Liver (tissue), 8 donors: ENCODE measurements at regions not wholly inside any gene's neighbourhood (a gene's known extent, or its start where the extent isn't known, plus 50 kb on each side); places are given as distances from the start of the nearest gene placed in this dataset.

Experiments used
- DNase-seq: peaks from one replicate; pipeline ENCODE4 v3.0.0-alpha.2; 2017; ENCODE audit warnings: low spot score
- H3K27ac ChIP-seq, 2 donors: one replicate each; pipeline ENCODE4 v1.7.0; 2013; ENCODE audit warnings: inconsistent platforms in 2 of 2, low read length in 2 of 2, control low read depth in 1 of 2, low read depth in 1 of 2, mild to moderate bottlenecking in 1 of 2
- H3K27me3 ChIP-seq, 4 donors: one replicate each; pipeline versions ENCODE4 v1.6.1 to v1.7.0; 2013; ENCODE audit warnings: low read length in 3 of 4, inconsistent platforms in 1 of 4, mild to moderate bottlenecking in 1 of 4, moderate library complexity in 1 of 4; ENCODE audit not compliant: control insufficient read depth in 4 of 4, insufficient read depth in 4 of 4
- H3K36me3 ChIP-seq, 4 donors: one replicate each; pipeline versions ENCODE4 v1.6.1 to v1.7.0; 2013; ENCODE audit warnings: low read length in 3 of 4, mild to moderate bottlenecking in 3 of 4, low read depth in 1 of 4, moderate library complexity in 1 of 4; ENCODE audit not compliant: control insufficient read depth in 4 of 4, insufficient read depth in 3 of 4
- H3K4me1 ChIP-seq, 4 donors: one replicate each; pipeline versions ENCODE4 v1.6.1 to v1.7.0; 2013; ENCODE audit warnings: low read length in 3 of 4, mild to moderate bottlenecking in 3 of 4, moderate library complexity in 1 of 4; ENCODE audit not compliant: control insufficient read depth in 4 of 4, insufficient read depth in 4 of 4
- H3K4me3 ChIP-seq, 3 donors: one replicate each; pipeline versions ENCODE4 v1.6.1 to v1.7.0; 2013; ENCODE audit warnings: low read length in 3 of 3, control low read depth in 1 of 3, low read depth in 1 of 3, mild to moderate bottlenecking in 1 of 3
- H3K9ac ChIP-seq, 2 donors: one replicate each; pipeline ENCODE4 v1.7.0; 2013; ENCODE audit warnings: low read length in 2 of 2, mild to moderate bottlenecking in 2 of 2, moderate library complexity in 2 of 2, control low read depth in 1 of 2, low read depth in 1 of 2
- H3K9me3 ChIP-seq, 4 donors: one replicate each; pipeline versions ENCODE4 v1.6.1 to v1.7.0; 2013; ENCODE audit warnings: low read length in 3 of 4; ENCODE audit not compliant: control insufficient read depth in 4 of 4
- ATF3 ChIP-seq: IDR thresholded peaks from 2 replicates; pipeline ENCODE4 v1.6.1; 2016; ENCODE audit warnings: antibody characterized with exemption
- CTCF ChIP-seq: fragments of 150-350 bp; IDR thresholded peaks from 2 replicates; pipeline ENCODE4 v1.5.1; 2017; ENCODE audit warnings: improper control_type of control experiment, low read depth, low read length; ENCODE audit not compliant: missing input control
- EGR1 ChIP-seq, 2 donors: IDR thresholded peaks; 2 replicates each; pipeline ENCODE4 v1.6.1; 2016 to 2018; ENCODE audit warnings: antibody characterized with exemption in 2 of 2, low read depth in 2 of 2
- FOXA1 ChIP-seq: IDR thresholded peaks from 2 replicates; pipeline ENCODE4 v1.6.1; 2016; ENCODE audit warnings: antibody characterized with exemption
- GABPA ChIP-seq, 2 donors: IDR thresholded peaks in 1 of 2; conservative IDR thresholded peaks in 1 of 2; 2 replicates each; pipeline ENCODE4 v1.6.1; 2016; ENCODE audit warnings: antibody characterized with exemption in 2 of 2, mild to moderate bottlenecking in 1 of 2, moderate library complexity in 1 of 2
- HNF4A ChIP-seq, 2 donors: conservative IDR thresholded peaks; 2 replicates each; pipeline ENCODE4 v1.6.1; 2016; ENCODE audit warnings: antibody characterized with exemption in 2 of 2, mild to moderate bottlenecking in 2 of 2
- HNF4G ChIP-seq: IDR thresholded peaks from 2 replicates; pipeline ENCODE4 v1.6.1; 2016; ENCODE audit warnings: antibody characterized with exemption
- JUND ChIP-seq, 2 donors: IDR thresholded peaks; 2 replicates each; pipeline ENCODE4 v1.6.1; 2016; ENCODE audit warnings: antibody characterized with exemption in 2 of 2
- MAX ChIP-seq: IDR thresholded peaks from 2 replicates; pipeline ENCODE4 v1.6.1; 2016; ENCODE audit warnings: antibody characterized with exemption
- NR2F2 ChIP-seq: IDR thresholded peaks from 2 replicates; pipeline ENCODE4 v1.6.1; 2016; ENCODE audit warnings: antibody characterized with exemption
- REST ChIP-seq: IDR thresholded peaks from 2 replicates; pipeline ENCODE4 v1.6.1; 2016; ENCODE audit warnings: antibody characterized with exemption, mild to moderate bottlenecking
- RXRA ChIP-seq, 2 donors: IDR thresholded peaks; 2 replicates each; pipeline ENCODE4 v1.6.1; 2017 to 2018; ENCODE audit warnings: antibody characterized with exemption in 2 of 2, mild to moderate bottlenecking in 1 of 2
- SP1 ChIP-seq: IDR thresholded peaks from 2 replicates; pipeline ENCODE4 v1.6.1; 2018; ENCODE audit warnings: antibody characterized with exemption, mild to moderate bottlenecking
- YY1 ChIP-seq: IDR thresholded peaks from 2 replicates; pipeline ENCODE4 v1.6.1; 2016; ENCODE audit warnings: antibody characterized with exemption, mild to moderate bottlenecking
- ZBTB33 ChIP-seq: IDR thresholded peaks from 2 replicates; pipeline ENCODE4 v1.6.1; 2016; ENCODE audit warnings: antibody characterized with exemption
- WGBS: extraction: QIAGEN DNeasy Blood & Tissue Kit; methylation state at CpG from one replicate; pipeline ENCODE4 v1.1.7; 2013; 5-methylcytosine and 5-hydroxymethylcytosine counted together
- donor health status: healthy.
- donor health status: healthy.
- donor health status: healthy.
- donor health status: healthy.
- donor health status: healthy.

GRCh38 chr2:12847694-12848575, 131.2 kb downstream of the TRIB2 start:
- no peak for TF ChIP-seq JUND (IDR thresholded peaks at IDR 0.05)
- TF ChIP-seq HNF4G = no peak
- TF ChIP-seq REST = no peak
- TF ChIP-seq ATF3 = no peak
- no peak for TF ChIP-seq YY1
- TF ChIP-seq EGR1 (IDR thresholded peaks at IDR 0.05; ENCODE audit: low read depth in 2 of 2) = no peak
- TF ChIP-seq GABPA (IDR thresholded peaks at IDR 0.05 in 1 of 2, conservative IDR thresholded peaks at IDR 0.05 in 1 of 2) = no peak
- no peak for TF ChIP-seq SP1
- no peak for TF ChIP-seq CTCF
- TF ChIP-seq MAX = no peak
- no peak for TF ChIP-seq ZBTB33
- TF ChIP-seq RXRA (IDR thresholded peaks at IDR 0.05) = no peak
- Histone ChIP-seq H3K4me3 (no peak overlapping the region), H3K9me3 (no peaks in the 10 kb centered on the region), H3K9ac (no peak overlapping the region), H3K4me1 (no peaks in the 10 kb centered on the region), H3K27ac (no peak overlapping the region), H3K36me3 (no peaks in the 10 kb centered on the region), H3K27me3 (no peaks in the 10 kb centered on the region)
- no peak for DNase-seq
- WGBS = 89% methylated on average over 7 of the region's 7 CpGs

- Histone ChIP-seq H3K27me3 (no peaks in the 10 kb centered on the region), H3K27ac (no peak overlapping the region), H3K4me1 (no peaks in the 10 kb centered on the region), H3K9ac (no peak overlapping the region), H3K4me3 (no peak overlapping the region), H3K36me3 (no peaks in the 10 kb centered on the region), H3K9me3 (no peaks in the 10 kb centered on the region)
- no peak for DNase-seq
- 85% methylated on average over 9 of the region's 9 CpGs for whole genome bisulfite sequencing
- no peak for TF ChIP-seq JUND (IDR thresholded peaks at IDR 0.05)
- no peak for TF ChIP-seq MAX
- TF ChIP-seq ATF3 = no peak
- TF ChIP-seq NR2F2 = no peak
- TF ChIP-seq HNF4A (conservative IDR thresholded peaks at IDR 0.05) = no peak
- no peak for TF ChIP-seq REST
- TF ChIP-seq FOXA1 = no peak
These were observed 135.4 kb downstream of the TRIB2 start for GRCh38 chr2:12852135-12852534.
